ENCODE measurements at regions not wholly inside any gene's neighbourhood (a gene's known extent, or its start where the extent isn't known, plus 50 kb on each side); places are given as distances from the start of the nearest gene placed in this dataset.
A peak's percentile ranks its signal among the peaks of the same experiment; 100 is the strongest.

GRCh38 chrX:6793000-6793399, 258.1 kb upstream of the VCX3A start:
- no peaks in the 10 kb centered on the region for H3K36me3 ChIP-seq (replicated peaks in 1 of 2; ENCODE audit: insufficient read depth in 1 of 2, low read depth in 2 of 2)
- ATAC-seq (no peak), DNase-seq (no peak)
- 92 to 96% methylated on average over 5 of the region's 5 CpGs for WGBS, 2 donors
- H3K27ac ChIP-seq: no peak overlapping the region
- H3K27me3 ChIP-seq: no peaks in the 10 kb centered on the region
- H3K4me3 ChIP-seq: no peak overlapping the region
- intact Hi-C loops (cut with DNase I): no loop called here
- no peaks in the 10 kb centered on the region for H3K9me3 ChIP-seq
- TF ChIP-seq CTCF (IDR thresholded peaks at IDR 0.05): no peak
- H3K4me1 ChIP-seq: no peaks in the 10 kb centered on the region

- TF ChIP-seq CTCF (IDR thresholded peaks at IDR 0.05) (no peak), POLR2A (IDR thresholded peaks at IDR 0.05) (no peak)
- Histone ChIP-seq H3K27ac (no peak overlapping the region), H3K9me3 (no peaks in the 10 kb centered on the region), H3K27me3 (no peaks in the 10 kb centered on the region), H3K36me3 (replicated peaks in 1 of 2; ENCODE audit: insufficient read depth in 1 of 2, low read depth in 2 of 2) (no peaks in the 10 kb centered on the region), H3K4me1 (no peaks in the 10 kb centered on the region), H3K4me3 (no peak overlapping the region)
- intact Hi-C loops (cut with DNase I): no loop called here
- 83 to 93% methylated on average over 3 of the region's 3 CpGs for WGBS, 2 donors
- ATAC-seq (no peak), DNase-seq (no peak)
These were observed 249.0 kb upstream of the VCX3A start for GRCh38 chrX:6783912-6784311.

- H3K4me1 ChIP-seq: peaks cover 7% of the 10 kb centered on the region
- TF ChIP-seq CTCF (IDR thresholded peaks at IDR 0.05) (no peak), POLR2A (IDR thresholded peaks at IDR 0.05) (no peak)
- H3K4me3 ChIP-seq: no peak overlapping the region
- DNase-seq: no peak
- intact Hi-C loops (cut with DNase I): no loop called here
- H3K27ac ChIP-seq: no peak overlapping the region
- H3K36me3 ChIP-seq (replicated peaks in 1 of 2; ENCODE audit: insufficient read depth in 1 of 2, low read depth in 2 of 2): no peaks in the 10 kb centered on the region
- H3K9me3 ChIP-seq: no peaks in the 10 kb centered on the region
- no peak for ATAC-seq
- WGBS, 2 donors: 89 to 91% methylated on average over 5 of the region's 5 CpGs
- no peaks in the 10 kb centered on the region for H3K27me3 ChIP-seq
These were observed 247.9 kb upstream of the VCX3A start for GRCh38 chrX:6782831-6783230.

GRCh38 chrX:6778544-6779503, 243.9 kb upstream of the VCX3A start:
- ATAC-seq: peak; percentile 59
- Histone ChIP-seq H3K27ac (peak overlapping the region in 1 of 4 donors; percentile 2), H3K9me3 (no peaks in the 10 kb centered on the region), H3K4me1 (peaks cover 7% of the 10 kb centered on the region), H3K27me3 (no peaks in the 10 kb centered on the region), H3K4me3 (no peak overlapping the region), H3K36me3 (replicated peaks in 1 of 2; ENCODE audit: insufficient read depth in 1 of 2, low read depth in 2 of 2) (no peaks in the 10 kb centered on the region)
- intact Hi-C loops (cut with DNase I): no loop called here
- peak; percentile 8 to 68 (median 13) for DNase-seq
- TF ChIP-seq POLR2A (IDR thresholded peaks at IDR 0.05) (no peak), CTCF (IDR thresholded peaks at IDR 0.05) (no peak)
- WGBS, 2 donors: 9 to 17% methylated on average over 12 to 22 of the region's 22 CpGs

Measured in body of pancreas (tissue), 4 donors.